PC-3 (cell line): ENCODE measurements at regions not wholly inside any gene's neighbourhood (a gene's known extent, or its start where the extent isn't known, plus 50 kb on each side); places are given as distances from the start of the nearest gene placed in this dataset.

Experiments
- EZH2 ChIP-seq: fragments of 300-600 bp; sonication (generic); IDR thresholded peaks from one replicate; pipeline ENCODE4 v1.6.1; 2017; ENCODE audit warnings: antibody characterized with exemption, mild to moderate bottlenecking, low read length; ENCODE audit not compliant: unreplicated experiment
- EZH2phosphoT487 ChIP-seq: fragments of 300-600 bp; sonication (generic); IDR thresholded peaks from 2 replicates; pipeline ENCODE4 v1.6.1; 2018; ENCODE audit warnings: mild to moderate bottlenecking, antibody characterized with exemption, low read length, borderline replicate concordance

DNA sequence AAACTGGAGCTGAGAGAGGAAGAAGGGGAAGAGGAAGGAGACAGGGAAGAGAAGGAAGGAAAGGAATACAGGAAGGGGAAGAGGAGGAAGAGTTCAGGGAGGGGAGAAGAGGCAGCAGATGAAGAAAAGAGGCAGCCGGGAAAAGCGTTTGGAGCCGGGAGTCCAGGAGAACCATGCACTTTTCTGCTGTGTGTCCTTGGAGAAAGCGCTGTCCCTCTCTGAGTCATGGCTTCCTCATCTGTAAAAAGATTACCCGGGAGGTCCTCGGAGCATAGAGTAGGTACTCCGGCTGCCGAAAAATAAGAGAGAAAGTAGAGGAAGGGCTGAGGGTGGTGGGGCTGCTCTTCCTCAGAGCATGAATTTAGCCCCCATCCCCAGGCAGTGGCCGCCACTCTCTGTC, 226.9 kb downstream of the MN1 start:
- TF ChIP-seq EZH2phosphoT487 (no peak), EZH2 (no peak)
